Stimulated activated CD4-positive, alpha-beta T cell treated with anti-CD3 and anti-CD28 coated beads, Interleukin-15, amount 100 ng/mL, for 24 hours (primary cell): ENCODE measurements at regions not wholly inside any gene's neighbourhood (a gene's known extent, or its start where the extent isn't known, plus 50 kb on each side); places are given as distances from the start of the nearest gene placed in this dataset.

Experiments
- DNase-seq: peaks from one replicate; pipeline ENCODE4 v3.0.0-alpha.2; 2020

GRCh38 chr2:898319-898718 lies 52.3 kb upstream of the SNTG2 start:
- no peak for DNase-seq

- no peak for DNase-seq
These were observed 53.6 kb upstream of the SNTG2 start for GRCh38 chr2:897091-897490.

GRCh38 chr2:893311-893710 lies 57.3 kb upstream of the SNTG2 start:
- DNase-seq, result no peak

GRCh38 chr2:892892-893291 lies 57.8 kb upstream of the SNTG2 start:
- DNase-seq, result no peak

DNA sequence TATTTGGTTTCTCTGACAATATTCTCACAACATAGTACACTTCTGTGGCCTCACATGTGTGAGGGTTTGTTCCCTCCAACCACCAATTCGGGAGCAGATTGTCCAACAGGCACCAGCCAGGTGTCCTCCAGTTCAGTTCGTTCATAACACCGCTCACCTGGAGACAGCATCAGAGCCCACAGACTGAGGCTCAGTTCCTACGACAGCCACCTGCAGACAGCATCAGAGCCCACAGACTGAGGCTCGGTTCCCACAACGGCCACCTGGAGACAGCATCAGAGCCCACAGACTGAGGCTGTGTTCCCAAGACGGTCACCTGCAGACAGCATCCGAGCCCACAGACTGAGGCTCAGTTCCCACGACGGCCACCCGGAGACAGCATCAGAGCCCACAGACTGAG lies 58.2 kb upstream of the SNTG2 start:
- no peak for DNase-seq

- DNase-seq, result no peak
These were observed 58.9 kb upstream of the SNTG2 start for GRCh38 chr2:891734-892133.

GRCh38 chr2:890791-891190 lies 59.9 kb upstream of the SNTG2 start:
- DNase-seq, result no peak

GRCh38 chr2:890214-890613 lies 60.4 kb upstream of the SNTG2 start:
- DNase-seq, result no peak

DNA sequence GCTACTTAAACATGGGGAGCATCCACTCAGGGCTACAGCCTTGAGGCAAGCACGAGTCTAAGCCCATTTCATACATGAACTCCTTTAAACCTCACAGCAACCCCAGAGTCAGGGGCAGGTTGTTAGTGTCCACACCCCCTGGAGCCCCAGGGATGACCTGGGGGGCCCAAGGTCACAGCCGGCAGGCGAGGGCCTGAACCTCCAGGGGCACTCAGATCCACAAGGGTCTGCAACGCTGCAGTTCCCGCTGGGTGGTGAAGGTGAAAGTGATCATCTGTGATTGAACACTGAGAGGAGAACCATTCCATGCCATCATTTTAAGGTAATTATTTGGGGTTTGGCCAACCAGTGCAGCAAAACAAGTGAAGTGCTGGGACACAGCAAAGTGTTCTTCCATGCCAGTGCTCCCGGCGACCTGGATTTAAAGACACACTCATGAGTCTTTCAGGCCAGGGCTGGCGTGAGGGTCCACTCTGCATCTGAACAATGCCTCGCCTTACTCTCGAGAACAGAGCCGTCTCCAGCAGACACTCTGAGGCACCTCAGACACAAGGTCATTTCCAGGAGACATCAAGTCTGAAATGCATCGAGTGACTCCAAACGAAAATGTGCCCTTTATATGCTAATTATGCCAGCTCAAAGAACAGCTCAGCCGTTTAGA lies 61.6 kb upstream of the SNTG2 start:
- DNase-seq, result no peak

- no peak for DNase-seq
These were observed 62.3 kb upstream of the SNTG2 start for GRCh38 chr2:888211-888801.

GRCh38 chr2:887639-888038 lies 63.0 kb upstream of the SNTG2 start:
- no peak for DNase-seq

- DNase-seq, result no peak
These were observed 64.3 kb upstream of the SNTG2 start for GRCh38 chr2:886072-887022.

GRCh38 chr2:885230-886071 lies 65.2 kb upstream of the SNTG2 start:
- DNase-seq, result no peak

GRCh38 chr2:883803-884748 lies 66.6 kb upstream of the SNTG2 start:
- no peak for DNase-seq

DNA sequence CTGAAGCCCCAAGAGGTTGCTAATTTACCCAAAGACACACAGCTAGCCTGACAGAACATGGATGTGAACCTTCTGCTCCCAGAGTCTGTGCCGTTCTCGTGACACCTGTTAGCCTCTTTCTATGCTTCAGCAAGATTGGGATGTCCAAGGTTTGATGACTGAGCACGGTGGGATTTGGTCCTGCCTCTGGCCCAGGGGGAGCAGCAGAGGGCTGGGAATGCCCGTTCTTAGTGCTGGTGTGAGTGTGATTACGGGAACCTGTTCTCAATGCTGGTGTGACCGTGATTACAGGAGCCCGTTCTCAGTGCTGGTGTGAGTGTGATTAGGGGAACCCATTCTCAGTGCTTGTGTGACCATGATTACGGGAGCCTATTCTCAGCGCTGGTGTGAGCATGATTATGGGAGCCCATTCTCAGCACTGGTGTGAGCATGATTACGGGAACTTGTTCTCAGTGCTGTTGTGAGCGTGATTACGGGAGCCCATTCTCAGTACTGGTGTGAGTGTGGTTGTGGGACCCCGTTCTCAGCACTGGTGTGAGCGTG lies 67.3 kb upstream of the SNTG2 start:
- DNase-seq, result no peak

- DNase-seq, result no peak
These were observed 69.3 kb upstream of the SNTG2 start for GRCh38 chr2:881204-881918.

- no peak for DNase-seq
These were observed 70.3 kb upstream of the SNTG2 start for GRCh38 chr2:880201-880970.

DNA sequence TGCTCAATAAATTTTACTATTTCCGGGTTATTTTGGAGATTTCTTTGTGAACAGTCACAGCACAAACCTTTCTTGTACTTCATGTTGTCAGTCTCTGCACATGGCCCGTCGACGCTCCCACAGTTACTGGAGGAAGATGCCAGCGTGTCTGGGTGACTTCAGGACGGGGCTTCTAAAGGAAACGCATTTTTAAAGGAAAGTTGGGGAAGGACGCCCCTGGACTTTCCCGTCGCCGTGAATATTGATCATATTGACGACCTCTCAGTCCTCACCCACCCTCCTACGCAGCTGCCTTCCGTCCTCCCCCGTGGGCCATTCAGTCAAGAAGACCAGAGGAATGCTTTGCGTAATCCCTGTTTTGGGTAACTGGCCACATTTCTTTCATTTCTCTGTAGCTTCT lies 71.1 kb upstream of the SNTG2 start:
- no peak for DNase-seq

- DNase-seq, result no peak
These were observed 72.3 kb upstream of the SNTG2 start for GRCh38 chr2:878245-878930.
